HCT116 (cell line): ENCODE measurements at regions not wholly inside any gene's neighbourhood (a gene's known extent, or its start where the extent isn't known, plus 50 kb on each side); places are given as distances from the start of the nearest gene placed in this dataset.

ENCODE experiments used
- ATAC-seq: fragments of 200-7000 bp; cut with Tn5 transposase; 2 replicates; pipeline ENCODE4 v1.9.1; 2020; ENCODE audit warnings: mild to moderate bottlenecking, moderate library complexity
- BruUV-seq: library from RNA; stranded (reverse); fragments of 400-500 nt; replicated peaks from 2 replicates; lab custom pipeline; 2021; lab: Mats Ljungman, UMichigan
- CTCF ChIA-PET: fragments of 300-600 bp; sonication (Branson Sonifier 250); formaldehyde crosslinking; loops from one replicate; lab custom pipeline; 2021; ENCODE audit warnings: antibody characterized with exemption; lab: Charles Lee
- POLR2A ChIA-PET: fragments of 300-600, 350-600 bp; sonication (Branson Sonifier 250); formaldehyde crosslinking; loops from one replicate; lab custom pipeline; 2021; ENCODE audit warnings: antibody characterized with exemption; lab: Charles Lee
- RAD21 ChIA-PET, 2 experiments: fragments of 300-600 bp; sonication (Branson Sonifier 250); formaldehyde crosslinking; loops; one replicate each; lab custom pipeline; 2023; ENCODE audit warnings: low total read pairs in 2 of 2; ENCODE audit not compliant: uncharacterized antibody in 2 of 2, unreplicated experiment in 2 of 2, low non-redundant PET in 1 of 2; lab: Charles Lee
- DNase-seq: peaks from one replicate; pipeline ENCODE4 v3.0.0-alpha.2; 2010; ENCODE audit warnings: low read depth, low spot score
- H2AFZ ChIP-seq: fragments of 200-600 bp; shearing (Covaris generic), sonication (generic); 2 replicates; pipeline ENCODE4 v1.6.1; 2017; ENCODE audit warnings: low read depth, mixed run types, mixed read lengths, antibody characterized with exemption, low read length; ENCODE audit not compliant: poor library complexity, severe bottlenecking
- H3K27ac ChIP-seq: 2 replicates; pipeline ENCODE4 v1.5.1; 2012; ENCODE audit warnings: low read depth, low read length
- H3K27me3 ChIP-seq: fragments of 200-600 bp; sonication (generic); 2 replicates; pipeline ENCODE4 v1.6.1; 2016; ENCODE audit warnings: mixed run types, low read length, mixed read lengths; ENCODE audit not compliant: insufficient read depth
- H3K36me3 ChIP-seq, 2 experiments: fragments of 200-500 bp in 1 of 2; fragments of 200-600 bp in 1 of 2; sonication (Bioruptor generic) in 1 of 2; sonication (generic) in 1 of 2; 2 replicates each; pipeline versions ENCODE4 v1.5.1 to v1.6.1; 2014 to 2016; ENCODE audit warnings: low read length in 2 of 2, inconsistent platforms in 1 of 2, mixed read lengths in 1 of 2, mixed run types in 1 of 2; ENCODE audit not compliant: insufficient read depth in 2 of 2, control insufficient read depth in 1 of 2
- H3K4me1 ChIP-seq, 2 experiments: fragments of 200-600 bp in 1 of 2; sonication (generic) in 1 of 2; 2 replicates each; pipeline versions ENCODE4 v1.5.1 to v1.6.1; 2012 to 2017; ENCODE audit warnings: low read length in 2 of 2, inconsistent platforms in 1 of 2, mild to moderate bottlenecking in 1 of 2, mixed read lengths in 1 of 2, mixed run types in 1 of 2, moderate library complexity in 1 of 2; ENCODE audit not compliant: insufficient read depth in 2 of 2, control insufficient read depth in 1 of 2
- H3K4me2 ChIP-seq: fragments of 200-600 bp; sonication (generic); 2 replicates; pipeline ENCODE4 v1.6.1; 2017; ENCODE audit warnings: mixed run types, low read length, mixed read lengths
- H3K4me3 ChIP-seq, 2 experiments: fragments of 200-600 bp in 1 of 2; sonication (generic) in 1 of 2; replicated peaks in 1 of 2; 2 replicates each; pipeline ENCODE4 v1.5.1; 2011 to 2016; ENCODE audit warnings: low read length in 2 of 2, control low read depth in 1 of 2, low read depth in 1 of 2, mild to moderate bottlenecking in 1 of 2, mixed read lengths in 1 of 2, mixed run types in 1 of 2
- H3K79me2 ChIP-seq: fragments of 200-600 bp; sonication (generic); 2 replicates; pipeline ENCODE4 v1.6.1; 2017; ENCODE audit warnings: mild to moderate bottlenecking, mixed run types, low read length, moderate library complexity, mixed read lengths; ENCODE audit not compliant: insufficient read depth
- H3K9ac ChIP-seq: fragments of 200-600 bp; sonication (generic); 2 replicates; pipeline ENCODE4 v1.6.1; 2016; ENCODE audit warnings: low read length, mixed read lengths
- H3K9me2 ChIP-seq: fragments of 200-600 bp; sonication (generic), shearing (Covaris generic); 2 replicates; pipeline ENCODE4 v1.6.1; 2017; ENCODE audit warnings: mixed run types, mild to moderate bottlenecking, moderate library complexity; ENCODE audit not compliant: insufficient read depth
- H3K9me3 ChIP-seq, 2 experiments: fragments of 200-500 bp in 1 of 2; fragments of 200-600 bp in 1 of 2; sonication (Bioruptor generic) in 1 of 2; sonication (generic) in 1 of 2; 2 replicates each; pipeline ENCODE4 v1.6.1; 2014 to 2017; ENCODE audit warnings: low read length in 2 of 2, mixed read lengths in 2 of 2, inconsistent platforms in 1 of 2, low read depth in 1 of 2, mild to moderate bottlenecking in 1 of 2, mixed run types in 1 of 2, moderate library complexity in 1 of 2; ENCODE audit not compliant: control insufficient read depth in 1 of 2, insufficient read depth in 1 of 2
- H4K20me1 ChIP-seq: fragments of 200-600 bp; sonication (generic), shearing (Covaris generic); 2 replicates; pipeline ENCODE4 v1.6.1; 2017; ENCODE audit warnings: mixed run types, mild to moderate bottlenecking, moderate library complexity; ENCODE audit not compliant: insufficient read depth
- CEBPB ChIP-seq: IDR thresholded peaks from 2 replicates; pipeline ENCODE4 v1.6.1; 2012; ENCODE audit warnings: low read depth
- EGR1 ChIP-seq: IDR thresholded peaks from 2 replicates; pipeline ENCODE4 v1.6.1; 2012; ENCODE audit warnings: low read depth
- ELF1 ChIP-seq: IDR thresholded peaks from 2 replicates; pipeline ENCODE4 v1.6.1; 2012; ENCODE audit warnings: low read depth, borderline replicate concordance
- EZH2 ChIP-seq: fragments of 200-600 bp; sonication (generic); IDR thresholded peaks from 2 replicates; pipeline ENCODE4 v1.6.1; 2017; ENCODE audit warnings: antibody characterized with exemption, mixed run types
- JUND ChIP-seq: IDR thresholded peaks from 2 replicates; pipeline ENCODE4 v1.6.1; 2012
- POLR2A ChIP-seq: IDR thresholded peaks from 2 replicates; pipeline ENCODE4 v1.7.0; 2011; ENCODE audit warnings: borderline replicate concordance; ENCODE audit not compliant: insufficient read depth, insufficient read length; ENCODE audit errors: extremely low read depth
- RAD21 ChIP-seq: IDR thresholded peaks from 2 replicates; pipeline ENCODE4 v1.6.1; 2012; ENCODE audit warnings: low read depth, mild to moderate bottlenecking
- REST ChIP-seq: IDR thresholded peaks from 2 replicates; pipeline ENCODE4 v1.6.1; 2012; ENCODE audit warnings: low read depth
- SIN3A ChIP-seq: IDR thresholded peaks from 2 replicates; pipeline ENCODE4 v1.6.1; 2012; ENCODE audit warnings: low read depth
- SP1 ChIP-seq: IDR thresholded peaks from 2 replicates; pipeline ENCODE4 v1.6.1; 2012; ENCODE audit warnings: low read depth
- SRF ChIP-seq: IDR thresholded peaks from 2 replicates; pipeline ENCODE4 v1.6.1; 2012; ENCODE audit warnings: low read depth
- TCF7L2 ChIP-seq: IDR thresholded peaks from 2 replicates; pipeline ENCODE4 v1.7.0; 2011; ENCODE audit warnings: borderline replicate concordance, inconsistent platforms; ENCODE audit not compliant: insufficient read depth, insufficient read length; ENCODE audit errors: extremely low read depth
- YY1 ChIP-seq: IDR thresholded peaks from 2 replicates; pipeline ENCODE4 v1.6.1; 2011; ENCODE audit warnings: low read length, low read depth, moderate library complexity, mild to moderate bottlenecking; ENCODE audit not compliant: insufficient replicate concordance; ENCODE audit errors: extremely low read depth
- ZBTB33 ChIP-seq: IDR thresholded peaks from 2 replicates; pipeline ENCODE4 v1.6.1; 2011; ENCODE audit warnings: mild to moderate bottlenecking, low read length, moderate library complexity; ENCODE audit not compliant: insufficient replicate concordance; ENCODE audit errors: extremely low read depth
- ZFX ChIP-seq: fragments of 450-650 bp; IDR thresholded peaks from 2 replicates; pipeline ENCODE4 v1.6.1; 2017
- ZNF274 ChIP-seq: fragments of 200-500 bp; sonication (Bioruptor generic); IDR thresholded peaks from 2 replicates; pipeline ENCODE4 v1.6.1; 2014; ENCODE audit warnings: mild to moderate bottlenecking, low read depth, low read length, inconsistent platforms
- intact Hi-C: fragments of 100-400 bp; cut with micrococcal nuclease; formaldehyde crosslinking; loops from 2 replicates; pipeline ENCODE4 v1.10.0; 2022
- TF ChIP-seq, protein P1 (sequence below): IDR thresholded peaks from 2 replicates; pipeline ENCODE4 v1.6.1; 2012

- Histone ChIP-seq H4K20me1 (no peaks in the 10 kb centered on the region), H3K4me3 (no peak overlapping the region), H3K27ac (no peak overlapping the region), H3K9ac (no peak overlapping the region), H2AFZ (no peak overlapping the region), H3K4me1 (no peaks in the 10 kb centered on the region), H3K9me2 (no peaks in the 10 kb centered on the region), H3K79me2 (no peaks in the 10 kb centered on the region), H3K36me3 (no peaks in the 10 kb centered on the region; a peak in 1 of 4 replicates), H3K4me2 (no peak overlapping the region), H3K27me3 (no peaks in the 10 kb centered on the region), H3K9me3 (peaks cover 7 to 9% of the 10 kb centered on the region in 2 experiments; a peak in 2 of 4 replicates)
- ATAC-seq: no peak
- CTCF ChIA-PET: no interaction called here
- TF ChIP-seq EGR1 (no peak), SRF (no peak), CEBPB (no peak), JUND (no peak), ZNF274 (no peak), YY1 (no peak), POLR2A (no peak)
- TF ChIP-seq, protein P1, sequence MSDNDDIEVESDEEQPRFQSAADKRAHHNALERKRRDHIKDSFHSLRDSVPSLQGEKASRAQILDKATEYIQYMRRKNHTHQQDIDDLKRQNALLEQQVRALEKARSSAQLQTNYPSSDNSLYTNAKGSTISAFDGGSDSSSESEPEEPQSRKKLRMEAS: no peak
- RAD21 ChIA-PET: no interaction called here
- intact Hi-C loops: no loop called here
- POLR2A ChIA-PET: no interaction called here
- no TSS peak for BruUV-seq
- no peak for DNase-seq
These were observed 195.6 kb downstream of the TMX3 start for GRCh38 chr18:68519336-68519735.

- no peaks in the 10 kb centered on the region for H3K79me2 ChIP-seq
- H3K9me3 ChIP-seq: peaks cover 0 to 7% of the 10 kb centered on the region in 2 experiments; a peak in 2 of 4 replicates
- H3K9me2 ChIP-seq: no peaks in the 10 kb centered on the region
- no peak overlapping the region for H3K4me2 ChIP-seq
- no peak overlapping the region for H3K4me3 ChIP-seq
- H3K27ac ChIP-seq: no peak overlapping the region
- RAD21 ChIA-PET: no interaction called here
- no peaks in the 10 kb centered on the region for H4K20me1 ChIP-seq
- H3K4me1 ChIP-seq: no peaks in the 10 kb centered on the region
- H3K36me3 ChIP-seq: no peaks in the 10 kb centered on the region
- DNase-seq (no peak), ATAC-seq (no peak)
- CTCF ChIA-PET: no interaction called here
- POLR2A ChIA-PET: no interaction called here
- no peak overlapping the region for H2AFZ ChIP-seq
- H3K9ac ChIP-seq: no peak overlapping the region
- intact Hi-C loops: no loop called here
- no TSS peak for BruUV-seq
- H3K27me3 ChIP-seq: no peaks in the 10 kb centered on the region
- TF ChIP-seq ZFX (no peak), ELF1 (no peak), EZH2 (no peak), ZNF274 (no peak), SIN3A (no peak), TCF7L2 (no peak), SP1 (no peak), RAD21 (no peak), REST (no peak), ZBTB33 (no peak), SRF (no peak)
- TF ChIP-seq, protein P1: no peak
These were observed 205.0 kb downstream of the TMX3 start for GRCh38 chr18:68509902-68510301.
